HG03175 (cell line): ENCODE measurements at regions not wholly inside any gene's neighbourhood (a gene's known extent, or its start where the extent isn't known, plus 50 kb on each side); places are given as distances from the start of the nearest gene placed in this dataset.
"Not testable (repeated sequence)": the region's sequence is repeated elsewhere in the genome, so short reads cannot be mapped to it uniquely, and the experiment has no call there.

Experiments
- ATAC-seq: cut with Tn5 transposase; IDR thresholded peaks from one replicate; pipeline ENCODE4 v1.9.1; 2021; ENCODE audit warnings: mild to moderate bottlenecking, moderate library complexity; ENCODE audit not compliant: unreplicated experiment

DNA sequence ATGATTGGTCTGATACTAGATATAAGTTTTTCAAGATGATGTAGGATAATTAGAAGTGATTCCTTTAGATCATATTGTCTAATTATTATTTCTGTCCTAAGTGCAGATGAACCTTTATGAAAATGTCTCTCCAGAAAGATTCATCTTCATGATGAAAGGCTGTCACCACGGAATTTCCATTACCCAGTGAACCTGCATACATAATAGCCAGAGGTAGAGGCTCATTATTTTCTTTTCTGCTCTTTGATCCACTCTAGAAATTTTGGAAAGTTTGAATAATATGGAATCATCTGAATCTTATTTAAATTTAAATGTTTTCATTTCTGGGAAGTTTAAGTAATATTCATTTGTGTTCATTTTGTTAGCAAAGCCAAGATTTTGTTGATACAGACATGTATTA lies 137.1 kb upstream of the ATP2B1 start:
- no peak for ATAC-seq

DNA sequence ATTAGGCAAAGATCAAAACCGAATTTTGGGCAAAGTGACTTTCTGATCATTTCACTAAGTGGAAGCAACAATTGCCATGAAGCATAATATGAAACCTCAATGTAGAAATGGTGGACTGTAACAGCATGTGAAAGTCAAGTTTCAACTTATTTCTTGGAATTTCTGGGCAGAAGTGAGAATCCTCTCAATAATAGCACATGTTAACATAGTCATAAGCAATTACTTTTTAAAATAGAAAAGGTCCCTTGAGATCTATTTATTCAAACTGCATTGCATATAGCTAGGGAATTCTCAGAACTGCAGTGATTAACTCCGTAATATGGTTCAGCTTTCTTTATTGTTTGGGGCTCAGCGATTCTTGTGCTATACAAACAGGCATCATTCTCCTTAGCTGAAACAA lies 136.7 kb upstream of the ATP2B1 start:
- no peak for ATAC-seq

DNA sequence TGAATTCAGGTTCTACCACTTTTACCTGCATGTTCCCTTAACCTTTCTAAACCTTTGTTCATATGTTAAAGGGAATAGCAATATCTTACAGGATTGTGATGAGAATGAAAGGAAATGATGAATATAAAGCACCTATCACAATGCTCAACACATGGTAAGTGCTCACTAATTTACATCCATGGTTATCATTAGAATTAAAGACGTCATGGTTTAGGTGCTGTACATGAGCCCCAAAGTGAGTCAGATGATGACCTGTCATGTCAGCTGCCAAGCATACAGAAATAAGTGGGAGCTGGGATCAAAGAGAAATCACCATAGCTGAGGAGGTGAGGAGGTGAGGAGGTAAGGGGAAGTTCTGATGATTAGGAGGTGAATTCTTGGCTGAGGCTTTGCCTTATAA lies 135.9 kb upstream of the ATP2B1 start:
- no peak for ATAC-seq

DNA sequence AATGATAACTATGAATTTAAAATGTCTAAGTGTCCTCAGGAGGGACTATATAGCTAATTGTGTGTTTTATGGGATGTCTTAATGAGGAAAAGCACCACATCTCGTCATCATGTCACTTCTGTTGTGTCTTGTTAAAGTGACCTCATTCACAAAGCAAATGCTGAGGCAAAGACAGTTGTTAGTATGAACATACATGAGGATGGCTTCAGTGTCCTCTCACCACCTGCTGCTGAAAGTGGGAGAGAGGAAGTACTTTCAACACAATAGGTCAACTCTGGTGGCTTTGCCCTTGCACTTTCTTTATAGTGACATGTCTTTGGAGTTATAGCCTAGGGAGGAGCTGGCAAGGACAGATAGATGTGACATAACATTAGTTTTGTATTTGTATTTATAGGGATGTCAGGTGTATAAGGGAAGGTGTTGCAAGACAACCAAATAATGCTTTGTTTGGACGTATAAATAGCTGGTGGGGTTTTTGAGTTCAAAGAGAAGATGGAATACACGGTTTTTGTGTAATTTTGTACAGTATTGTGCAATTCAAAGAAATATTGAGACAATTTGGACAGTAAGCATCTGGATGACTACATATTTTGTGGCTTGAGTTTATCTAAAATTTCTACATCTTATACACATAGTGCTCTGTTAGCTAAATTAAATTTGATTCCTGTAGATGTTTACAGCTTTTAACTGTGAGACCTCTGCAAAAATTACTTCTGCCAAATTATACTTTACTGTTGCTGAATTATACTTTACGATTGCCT lies 131.7 kb upstream of the ATP2B1 start:
- no peak for ATAC-seq

DNA sequence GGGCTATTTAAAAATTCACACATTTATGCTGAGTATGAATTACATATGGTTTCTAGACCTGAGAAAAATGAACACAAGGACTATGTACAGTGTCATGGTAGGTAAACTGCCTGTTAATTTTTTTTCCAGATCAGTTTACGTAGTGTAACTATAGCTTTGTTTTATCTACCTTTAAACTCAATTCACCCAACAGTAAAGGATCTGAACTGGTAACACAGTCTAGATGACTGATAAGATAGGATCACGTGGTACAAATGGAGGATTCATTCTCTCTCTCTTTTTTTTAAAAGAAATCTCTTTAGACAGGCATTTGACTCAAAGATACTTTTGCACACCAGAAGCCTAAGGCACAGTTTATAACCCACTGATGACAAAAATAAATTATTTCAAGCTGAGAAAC lies 130.8 kb upstream of the ATP2B1 start:
- no peak for ATAC-seq

DNA sequence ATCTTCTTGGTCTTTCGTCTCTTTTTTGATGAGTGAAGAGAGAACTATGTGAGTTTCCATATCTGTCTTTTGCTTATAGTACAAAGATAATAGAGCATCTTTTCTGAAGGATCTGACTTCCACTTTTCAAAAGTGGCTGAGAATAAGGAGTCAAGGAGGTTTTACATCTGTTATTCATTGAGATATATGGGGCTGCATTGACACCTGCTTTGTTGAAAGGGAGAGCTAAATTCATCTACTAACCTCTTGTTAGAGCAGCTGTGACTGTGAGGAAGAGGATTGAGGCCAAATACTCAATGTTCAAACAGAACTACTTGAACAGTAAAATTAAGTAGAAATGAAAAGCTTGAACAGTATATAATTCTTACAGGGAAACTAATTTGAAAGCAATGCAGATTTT lies 130.2 kb upstream of the ATP2B1 start:
- ATAC-seq, result no peak

DNA sequence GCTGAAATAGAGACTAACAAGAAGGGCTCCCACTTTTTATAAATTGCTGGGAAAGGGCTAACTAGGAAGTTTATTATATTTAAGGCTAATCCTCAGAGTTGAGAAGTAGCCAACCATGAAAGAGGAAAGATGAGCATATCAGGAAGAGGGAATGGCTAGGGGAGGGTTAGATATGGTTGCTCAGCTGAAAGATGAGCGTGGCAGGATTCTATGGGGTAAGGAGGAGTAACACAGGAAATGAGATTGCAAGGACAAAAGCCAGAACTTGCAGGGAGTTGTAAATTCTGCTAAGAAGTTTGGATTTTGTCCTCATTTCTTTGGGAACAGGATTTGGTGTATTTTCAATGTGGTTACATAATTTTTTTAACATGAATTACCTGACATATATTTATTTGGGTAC lies 127.4 kb upstream of the ATP2B1 start:
- no peak for ATAC-seq

DNA sequence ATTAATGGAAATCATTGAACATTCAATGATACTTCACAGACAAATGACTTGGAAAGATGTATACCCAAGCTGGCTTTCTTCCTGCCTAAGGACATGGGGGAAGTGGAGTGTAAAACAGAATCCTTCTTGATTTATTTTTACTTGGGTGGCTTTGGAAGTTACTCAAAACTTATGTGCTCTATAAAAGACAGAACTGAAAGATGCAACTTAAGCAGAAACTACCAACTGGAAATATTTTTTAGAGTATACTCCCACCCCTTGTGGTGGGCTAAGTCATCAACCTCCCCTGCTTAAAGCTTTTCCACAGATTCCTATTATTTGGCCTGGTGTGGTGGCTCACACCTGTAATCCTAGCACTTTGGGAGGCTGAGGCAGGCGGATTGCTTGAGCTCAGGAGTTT lies 126.0 kb upstream of the ATP2B1 start:
- no peak for ATAC-seq

DNA sequence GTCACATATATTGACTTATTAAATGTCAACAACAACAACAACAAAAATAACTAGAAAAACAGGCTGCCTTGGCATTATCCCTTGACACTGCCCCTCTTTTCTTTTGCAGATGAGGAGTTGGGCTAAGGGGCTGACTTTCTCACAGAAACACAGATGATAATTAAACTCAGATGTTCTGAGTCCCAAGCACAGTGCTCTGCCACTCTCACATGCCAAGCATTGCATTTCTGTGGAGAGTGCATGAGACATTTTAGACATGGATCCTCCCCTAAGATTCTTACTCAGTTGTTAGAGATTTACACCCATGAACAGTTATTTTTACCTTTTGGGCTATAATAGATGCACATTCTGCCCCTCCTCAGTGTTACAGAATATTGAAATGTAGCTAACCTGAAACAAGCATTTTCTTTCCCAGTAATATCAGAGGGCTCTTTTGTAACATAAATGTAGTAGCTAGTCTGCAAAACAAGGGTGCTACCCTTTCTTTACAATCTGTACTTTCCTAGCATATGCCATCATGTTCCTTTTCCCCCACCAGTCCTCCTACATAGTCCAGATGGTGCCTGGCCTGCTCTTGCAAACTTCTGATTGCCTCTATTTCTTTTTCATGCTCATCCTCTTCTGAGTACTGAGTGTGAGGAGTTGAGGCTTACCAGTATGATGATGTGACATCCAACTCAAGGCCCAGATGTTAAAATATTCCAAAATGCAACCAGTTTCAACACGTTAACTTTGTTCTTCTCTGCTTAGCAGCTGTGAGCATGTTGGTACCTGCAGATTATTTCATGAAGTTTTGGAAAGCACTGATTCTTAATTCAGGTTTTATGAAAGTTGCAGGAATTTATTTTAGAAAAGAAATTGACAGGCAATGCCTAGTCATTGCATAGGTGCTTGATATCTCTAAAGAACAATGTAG lies 125.0 kb upstream of the ATP2B1 start:
- ATAC-seq, result no peak

DNA sequence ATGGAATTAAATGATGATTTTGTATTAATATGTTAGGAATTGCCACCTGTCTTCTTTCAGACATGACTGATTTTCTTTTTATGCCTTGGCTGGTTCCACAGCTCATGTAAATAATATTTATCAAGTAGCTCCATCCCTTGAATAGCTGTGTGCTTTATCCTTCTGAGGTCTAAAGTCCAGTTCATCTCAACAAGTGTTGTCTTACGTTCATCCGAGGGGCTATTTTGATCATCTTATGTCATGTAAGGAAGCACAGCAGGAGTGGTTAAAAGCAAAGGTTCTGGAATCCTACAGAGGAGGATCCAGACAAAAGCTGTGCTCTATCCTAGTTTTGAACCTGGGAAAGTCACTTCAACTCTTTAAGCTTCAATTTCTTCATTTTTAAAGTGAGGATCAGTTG lies 123.7 kb upstream of the ATP2B1 start:
- no peak for ATAC-seq

DNA sequence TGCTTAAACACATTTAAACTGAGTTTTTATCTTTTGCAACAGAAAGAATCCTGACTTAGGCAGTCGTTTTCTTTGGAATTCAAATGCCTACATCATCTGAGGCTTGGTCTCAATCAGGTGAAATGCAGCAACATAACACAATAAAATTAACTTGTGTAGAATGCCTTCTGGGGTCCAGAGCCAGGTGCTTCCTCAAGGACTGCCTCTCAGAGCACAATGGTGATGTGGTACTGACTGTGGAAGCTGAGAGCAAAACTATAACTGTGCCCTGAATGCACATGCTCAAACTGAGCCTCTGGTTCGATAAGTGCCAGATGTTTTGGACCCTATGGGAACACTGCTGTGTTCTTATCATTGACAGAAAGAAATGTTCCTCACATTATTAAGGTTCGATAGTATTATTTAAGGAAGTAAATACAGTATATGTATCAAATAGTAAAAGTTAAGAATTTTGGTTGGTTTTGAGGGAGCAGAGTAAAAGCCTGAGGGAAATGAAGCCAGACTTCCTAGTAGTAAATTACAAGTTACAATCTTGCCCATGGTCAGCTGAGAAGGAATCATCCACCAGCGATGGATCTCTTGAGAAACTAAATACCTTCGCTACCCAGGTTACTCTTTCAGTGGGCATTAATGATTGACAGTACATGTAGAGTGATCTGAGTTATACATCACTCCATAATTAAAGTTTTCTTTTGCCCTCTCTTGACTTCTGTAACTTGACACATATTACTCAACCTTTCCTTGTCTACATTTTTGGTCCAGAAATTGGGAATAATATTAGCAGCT lies 122.9 kb upstream of the ATP2B1 start:
- ATAC-seq, result no peak

DNA sequence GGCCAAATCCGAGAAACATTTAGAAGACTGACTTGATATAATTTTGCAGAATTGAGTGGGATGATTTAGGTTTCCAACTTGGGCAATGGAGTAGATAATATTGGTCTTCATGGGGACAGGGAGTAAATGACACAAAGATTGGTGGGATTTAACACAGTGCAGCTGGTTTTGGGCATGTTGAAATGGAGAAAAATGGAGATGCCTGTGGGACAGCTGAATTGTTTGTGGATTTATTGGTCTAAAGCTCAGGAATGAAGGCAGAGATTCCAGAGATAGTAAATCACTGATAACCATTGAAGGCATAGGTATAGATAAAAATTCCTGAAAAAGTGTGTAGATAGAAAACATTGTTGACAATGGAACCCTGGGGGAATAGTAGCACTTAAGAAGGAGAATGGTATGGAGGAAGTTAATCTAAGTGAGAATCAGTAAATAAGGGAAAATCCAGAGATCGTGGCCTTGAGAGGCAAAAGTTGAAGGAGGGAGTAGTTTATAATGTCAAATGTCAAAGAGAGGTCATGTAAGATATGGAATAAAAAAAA lies 120.9 kb upstream of the ATP2B1 start:
- no peak for ATAC-seq

DNA sequence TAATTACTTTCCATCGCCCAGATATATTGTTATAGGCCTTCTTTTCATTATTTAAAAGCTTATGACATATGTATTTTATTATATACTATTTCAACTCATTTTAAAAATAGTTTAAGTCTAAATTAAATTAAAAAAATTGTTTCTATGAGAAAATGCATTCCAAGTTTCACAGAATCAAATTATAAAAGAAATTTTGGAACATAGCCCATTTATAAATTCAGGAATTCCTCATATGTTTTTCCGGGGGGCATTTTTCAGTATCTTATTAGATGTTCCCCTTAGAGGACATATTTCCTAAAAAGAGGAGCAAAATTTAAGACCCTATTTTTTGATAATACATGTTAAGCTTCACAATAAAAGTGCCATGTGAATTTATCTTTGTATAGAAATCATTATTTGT lies 119.9 kb upstream of the ATP2B1 start:
- ATAC-seq, result no peak

DNA sequence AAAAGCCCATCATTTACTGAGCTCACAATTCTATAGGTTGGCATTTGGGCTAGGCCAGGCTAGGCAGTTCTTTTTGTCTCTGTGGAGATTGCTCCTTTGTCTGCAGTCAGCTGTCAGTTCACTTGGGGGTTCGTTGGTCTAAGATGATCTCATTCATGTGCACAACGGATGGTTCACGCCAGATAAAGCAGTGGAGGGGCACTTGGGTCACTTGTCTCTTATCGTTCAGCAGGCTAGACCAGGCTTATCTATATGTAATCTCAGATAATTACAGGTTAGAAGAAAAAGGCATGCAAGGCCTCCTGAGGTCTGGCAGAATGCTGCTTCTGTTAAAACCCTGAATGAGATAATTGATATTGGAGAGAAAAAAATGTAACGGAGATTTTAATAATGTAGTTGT lies 119.0 kb upstream of the ATP2B1 start:
- no peak for ATAC-seq

DNA sequence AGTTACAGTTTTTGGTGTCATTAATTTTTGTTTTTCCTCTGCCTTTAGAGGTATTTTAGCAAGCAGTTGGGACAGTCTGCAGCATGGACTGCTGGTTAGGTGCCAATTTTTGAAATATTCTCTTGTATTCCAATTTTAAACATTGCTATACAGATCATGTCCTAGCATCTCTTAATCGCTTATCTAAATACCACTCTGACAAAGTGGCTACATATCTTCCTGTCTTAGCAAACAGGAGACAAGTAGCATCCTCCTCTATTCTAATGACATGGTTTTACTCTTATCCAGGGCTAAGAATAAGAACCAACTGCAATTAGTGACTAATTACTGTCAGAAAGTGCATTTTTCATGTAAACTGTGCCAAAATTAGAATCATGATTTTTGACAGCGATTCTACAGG lies 117.8 kb upstream of the ATP2B1 start:
- ATAC-seq, result no peak

DNA sequence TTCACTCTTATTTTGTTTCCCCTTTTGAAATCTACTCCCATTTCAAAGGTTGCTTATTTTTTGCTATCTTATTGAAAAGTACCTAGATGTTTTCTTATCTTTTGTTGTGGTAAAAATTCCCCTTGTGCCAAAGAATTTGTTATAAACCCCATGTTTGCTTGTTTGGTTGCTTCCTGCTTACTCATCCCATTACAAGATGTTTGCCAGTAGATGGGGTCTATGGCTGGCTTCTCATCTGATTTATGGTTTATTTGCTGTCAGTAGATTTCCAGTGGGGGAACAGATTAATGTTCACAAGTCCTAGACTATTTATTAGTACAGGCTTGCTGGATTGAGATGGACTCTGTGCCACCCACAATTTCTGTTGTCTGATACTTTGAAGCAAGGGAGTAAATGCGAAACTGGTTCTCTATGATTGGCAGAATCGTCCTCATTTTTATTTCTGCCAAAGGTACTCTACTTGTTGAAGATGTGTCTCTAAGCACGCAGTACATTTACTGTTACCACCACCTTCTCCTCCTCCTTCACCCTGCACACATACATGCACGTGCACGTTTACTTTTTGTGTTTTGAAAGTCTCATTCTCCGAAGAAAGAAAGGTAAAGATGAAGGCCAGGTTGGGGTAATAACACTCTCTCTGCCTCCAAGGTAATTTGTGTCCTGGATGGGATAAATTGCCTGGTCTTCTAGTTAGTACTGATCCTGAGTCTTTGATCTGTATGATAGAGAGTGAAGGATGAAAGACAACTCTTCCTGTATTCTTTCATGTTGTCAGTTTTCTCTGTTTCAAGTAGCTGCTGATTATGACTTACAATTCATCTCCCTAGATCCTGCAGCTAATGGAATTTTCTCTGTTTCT lies 117.2 kb upstream of the ATP2B1 start:
- ATAC-seq, result no peak

DNA sequence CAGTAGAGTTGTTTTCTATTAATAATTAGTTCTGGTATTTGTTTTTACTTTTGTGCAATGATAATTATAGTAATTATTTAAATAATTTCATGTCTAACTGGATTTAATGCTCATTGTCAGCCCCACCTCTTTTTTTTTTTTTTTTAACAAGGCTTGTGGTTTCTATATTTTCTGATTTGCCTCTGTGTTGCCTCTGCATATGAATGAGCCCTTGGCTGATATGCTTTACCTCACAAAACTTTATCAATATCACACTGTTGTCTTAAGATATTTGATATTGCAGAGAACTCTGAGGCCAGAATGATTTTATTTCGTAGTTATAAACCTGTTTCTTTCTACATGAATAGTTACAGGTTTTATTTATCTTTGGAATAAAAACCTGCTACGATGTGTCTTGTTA lies 116.2 kb upstream of the ATP2B1 start:
- no peak for ATAC-seq

DNA sequence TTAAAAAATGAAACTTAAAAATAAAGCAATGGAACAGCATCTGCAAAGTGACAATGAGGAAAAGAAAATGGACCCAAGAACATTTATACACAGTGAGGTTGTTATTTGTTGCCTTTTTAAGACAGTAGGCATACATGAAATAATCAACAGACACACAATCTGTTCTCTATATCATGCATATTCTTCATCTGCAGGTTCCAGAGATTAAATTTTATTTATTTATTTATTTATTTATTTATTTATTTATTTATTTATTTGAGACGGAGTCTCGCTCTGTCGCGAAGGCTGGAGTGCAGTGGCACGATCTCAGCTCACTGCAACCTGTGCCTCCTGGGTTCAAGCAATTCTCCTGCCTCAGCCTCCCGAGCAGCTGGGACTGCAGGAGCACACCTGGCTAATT lies 114.4 kb upstream of the ATP2B1 start:
- ATAC-seq, result not testable (repeated sequence)

DNA sequence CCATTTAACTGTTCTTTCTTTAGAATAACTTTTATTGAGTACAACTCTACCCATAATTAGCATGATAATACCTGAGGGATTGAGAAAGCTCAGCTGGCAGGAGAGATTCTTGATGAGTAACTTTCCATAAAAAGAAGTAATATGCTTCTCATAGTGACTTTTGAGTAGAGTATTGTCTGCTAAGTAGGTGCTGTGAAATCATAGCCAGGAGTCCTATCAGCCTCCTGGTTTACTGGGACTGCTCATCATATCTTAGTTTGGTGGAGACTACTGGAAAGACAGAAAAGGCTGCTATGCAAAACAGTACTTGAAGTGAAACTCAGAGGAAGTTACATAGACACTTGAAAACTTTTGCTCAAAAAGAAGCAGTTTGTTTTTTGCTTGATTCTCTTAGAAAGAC lies 113.3 kb upstream of the ATP2B1 start:
- peak; percentile 69 for ATAC-seq

DNA sequence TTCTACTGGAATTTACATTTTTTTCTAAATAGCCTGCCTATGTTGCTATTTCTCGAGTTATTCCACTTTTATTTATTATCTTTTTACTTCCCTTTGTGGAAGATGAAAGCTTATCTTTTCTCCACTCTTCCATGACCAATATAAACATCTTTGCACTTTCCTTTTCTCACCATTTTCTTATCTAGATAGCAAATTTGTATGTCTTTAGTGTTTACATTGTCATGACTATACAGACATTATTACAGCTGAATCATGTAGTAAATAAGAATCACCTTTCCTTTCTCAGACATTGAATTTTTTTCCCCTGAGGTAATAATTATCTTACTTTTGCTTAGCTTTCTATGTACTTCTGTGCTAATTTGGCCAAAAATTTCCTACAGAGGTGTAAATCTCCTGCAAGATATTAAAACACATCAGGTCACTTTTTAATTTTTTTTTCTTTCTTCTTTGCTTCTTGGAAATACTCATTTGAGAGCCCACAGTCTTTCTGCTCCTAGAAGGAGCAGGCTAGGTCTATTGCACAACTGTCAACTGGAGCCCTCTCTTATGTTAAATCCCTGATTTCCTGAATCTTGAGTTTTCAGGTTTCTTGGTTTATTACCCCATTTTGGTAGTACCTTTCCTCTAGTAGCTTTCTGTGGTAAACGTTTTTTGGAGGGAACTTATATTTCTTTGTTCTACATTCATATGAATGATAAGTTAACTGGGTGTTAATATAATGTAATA lies 109.0 kb upstream of the ATP2B1 start:
- ATAC-seq, result no peak
